Common myeloid progenitor, CD34-positive (primary cell): ENCODE measurements at regions not wholly inside any gene's neighbourhood (a gene's known extent, or its start where the extent isn't known, plus 50 kb on each side); places are given as distances from the start of the nearest gene placed in this dataset.

Source experiments
- CTCF ChIA-PET: fragments of 350-600 bp; sonication (Branson Sonifier 250); formaldehyde crosslinking; loops from one replicate; lab custom pipeline; 2021; ENCODE audit warnings: antibody characterized with exemption; lab: Charles Lee
- POLR2A ChIA-PET: fragments of 350-600 bp; sonication (Branson Sonifier 250); formaldehyde crosslinking; loops from one replicate; lab custom pipeline; 2021; ENCODE audit warnings: antibody characterized with exemption; lab: Charles Lee
- DNase-seq, 3 donors: peaks; one replicate each; pipeline versions ENCODE4 v3.0.0 to v3.0.0-alpha.2; 2013
- H3K27ac ChIP-seq, 2 experiments: 1 replicate in 1 of 2; 2 replicates in 1 of 2; pipeline ENCODE4 v1.7.0; 2013; ENCODE audit warnings: inconsistent platforms in 2 of 2, low read length in 2 of 2, mild to moderate bottlenecking in 2 of 2, low read depth in 1 of 2, moderate library complexity in 1 of 2; ENCODE audit not compliant: severe bottlenecking in 2 of 2, insufficient read depth in 1 of 2, poor library complexity in 1 of 2
- H3K27me3 ChIP-seq, 5 experiments: replicated peaks in 2 of 5; 1 replicate in 3 of 5; 2 replicates in 2 of 5; pipeline versions ENCODE4 v1.6.1 to v1.7.0; 2013; ENCODE audit warnings: low read length in 4 of 5, mild to moderate bottlenecking in 2 of 5, moderate library complexity in 2 of 5, inconsistent platforms in 1 of 5; ENCODE audit not compliant: insufficient read depth in 5 of 5, control insufficient read depth in 4 of 5
- H3K36me3 ChIP-seq, 4 experiments: 1 replicate in 2 of 4; 2 replicates in 2 of 4; pipeline versions ENCODE4 v1.6.1 to v1.7.0; 2013; ENCODE audit warnings: low read length in 3 of 4, control low read depth in 1 of 4, mild to moderate bottlenecking in 1 of 4; ENCODE audit not compliant: control insufficient read depth in 4 of 4, insufficient read depth in 4 of 4
- H3K4me1 ChIP-seq, 4 experiments: 1 replicate in 3 of 4; 2 replicates in 1 of 4; pipeline versions ENCODE4 v1.6.1 to v1.7.1; 2013; ENCODE audit warnings: low read length in 3 of 4, mild to moderate bottlenecking in 3 of 4, control low read depth in 1 of 4, inconsistent platforms in 1 of 4, moderate library complexity in 1 of 4; ENCODE audit not compliant: control insufficient read depth in 4 of 4, insufficient read depth in 4 of 4; ENCODE audit errors: control extremely low read depth in 1 of 4
- H3K4me3 ChIP-seq, 7 experiments: 1 replicate in 4 of 7; 2 replicates in 3 of 7; pipeline versions ENCODE4 v1.5.1 to v1.7.0; 2013; ENCODE audit warnings: mild to moderate bottlenecking in 7 of 7, low read length in 6 of 7, moderate library complexity in 6 of 7, inconsistent platforms in 2 of 7, low read depth in 2 of 7, control low read depth in 1 of 7; ENCODE audit not compliant: insufficient read depth in 4 of 7, control insufficient read depth in 1 of 7; ENCODE audit errors: extremely low read depth in 1 of 7
- H3K9me3 ChIP-seq, 5 experiments: 1 replicate in 4 of 5; 2 replicates in 1 of 5; pipeline versions ENCODE4 v1.6.1 to v1.7.1; 2013; ENCODE audit warnings: low read length in 4 of 5, mild to moderate bottlenecking in 2 of 5, inconsistent platforms in 1 of 5, low read depth in 1 of 5, moderate library complexity in 1 of 5; ENCODE audit not compliant: control insufficient read depth in 4 of 5, insufficient read depth in 2 of 5; ENCODE audit errors: control extremely low read depth in 1 of 5
- WGBS: methylation state at CpG from one replicate; pipeline ENCODE4 v1.1.5; 2013; ENCODE audit not compliant: insufficient coverage; 5-methylcytosine and 5-hydroxymethylcytosine counted together

- Histone ChIP-seq H3K27me3 (no peaks in the 10 kb centered on the region), H3K36me3 (no peaks in the 10 kb centered on the region), H3K9me3 (no peaks in the 10 kb centered on the region), H3K4me3 (no peak overlapping the region), H3K4me1 (peaks cover 0 to 7% (median 0%) of the 10 kb centered on the region in 4 experiments), H3K27ac (no peak overlapping the region)
- CTCF ChIA-PET = no interaction called here
- POLR2A ChIA-PET = no interaction called here
- WGBS = no CpG with 5 or more reads among the region's 2 CpGs
- no peak for DNase-seq
These were observed 271.7 kb upstream of the ZC3H12C start for GRCh38 chr11:109821511-109821910.

- Histone ChIP-seq H3K4me1 (peaks cover 0 to 7% (median 0%) of the 10 kb centered on the region in 4 experiments), H3K27ac (no peak overlapping the region), H3K9me3 (no peaks in the 10 kb centered on the region), H3K27me3 (no peaks in the 10 kb centered on the region), H3K4me3 (no peak overlapping the region), H3K36me3 (no peaks in the 10 kb centered on the region)
- WGBS = 98% methylated on average over 4 of the region's 6 CpGs
- DNase-seq = no peak
- CTCF ChIA-PET = no interaction called here
- POLR2A ChIA-PET = no interaction called here
These were observed 270.6 kb upstream of the ZC3H12C start for GRCh38 chr11:109822436-109823102.

GRCh38 chr11:109828387-109828786 lies 264.8 kb upstream of the ZC3H12C start:
- no peak for DNase-seq
- ChIA-PET POLR2A (no interaction called here), CTCF (no interaction called here)
- Histone ChIP-seq H3K27me3 (no peaks in the 10 kb centered on the region), H3K36me3 (no peaks in the 10 kb centered on the region), H3K4me1 (no peaks in the 10 kb centered on the region), H3K4me3 (no peak overlapping the region), H3K9me3 (no peaks in the 10 kb centered on the region), H3K27ac (no peak overlapping the region)
- WGBS = no CpG with 5 or more reads among the region's 1 CpG

GRCh38 chr11:109838026-109838425 lies 255.2 kb upstream of the ZC3H12C start:
- Histone ChIP-seq H3K4me3 (no peak overlapping the region), H3K9me3 (no peaks in the 10 kb centered on the region), H3K27ac (no peak overlapping the region), H3K27me3 (no peaks in the 10 kb centered on the region), H3K4me1 (no peaks in the 10 kb centered on the region), H3K36me3 (no peaks in the 10 kb centered on the region)
- ChIA-PET CTCF (interaction anchor here (1.6 kb wide), 1 partner anchor 101 kb away, joined by 5 read pairs; no protein-coding TSS in a partner anchor), POLR2A (no interaction called here)
- 100% methylated on average over 3 of the region's 4 CpGs for WGBS
- DNase-seq = no peak

- POLR2A ChIA-PET = no interaction called here
- 100% methylated on average over 1 of the region's 1 CpG for WGBS
These were observed 247.8 kb upstream of the ZC3H12C start for GRCh38 chr11:109845437-109845836.

GRCh38 chr11:109847621-109848020 lies 245.6 kb upstream of the ZC3H12C start:
- Histone ChIP-seq H3K4me1 (no peaks in the 10 kb centered on the region), H3K9me3 (no peaks in the 10 kb centered on the region), H3K4me3 (no peak overlapping the region), H3K27me3 (no peaks in the 10 kb centered on the region), H3K27ac (no peak overlapping the region), H3K36me3 (no peaks in the 10 kb centered on the region)
- ChIA-PET POLR2A (no interaction called here), CTCF (interaction anchor here (1.0 to 2.4 kb wide), 2 partner anchors 9 to 92 kb away, joined by 3 to 8 read pairs; no protein-coding TSS in a partner anchor)
- DNase-seq = no peak
- 100% methylated on average over 1 of the region's 1 CpG for WGBS

More at GRCh38 chr11:109845437-109845836, 247.8 kb upstream of the ZC3H12C start:
- H3K36me3 ChIP-seq = no peaks in the 10 kb centered on the region
- H3K27me3 ChIP-seq = no peaks in the 10 kb centered on the region
- no peak overlapping the region for H3K4me3 ChIP-seq
- DNase-seq = no peak
- CTCF ChIA-PET = no interaction called here
- no peak overlapping the region for H3K27ac ChIP-seq
- H3K9me3 ChIP-seq = no peaks in the 10 kb centered on the region
- no peaks in the 10 kb centered on the region for H3K4me1 ChIP-seq

GRCh38 chr11:109849051-109849450 lies 244.1 kb upstream of the ZC3H12C start:
- WGBS = 94% methylated on average over 2 of the region's 3 CpGs
- CTCF ChIA-PET = interaction anchor here (0.6 to 2.4 kb wide), 3 partner anchors 90 to 1079 kb away, joined by 3 to 8 read pairs (median 3); no protein-coding TSS in a partner anchor
- DNase-seq = no peak

More at GRCh38 chr11:109849051-109849450, 244.1 kb upstream of the ZC3H12C start:
- Histone ChIP-seq H3K27ac (no peak overlapping the region), H3K4me1 (no peaks in the 10 kb centered on the region), H3K27me3 (no peaks in the 10 kb centered on the region), H3K36me3 (no peaks in the 10 kb centered on the region), H3K4me3 (no peak overlapping the region), H3K9me3 (no peaks in the 10 kb centered on the region)
- POLR2A ChIA-PET = no interaction called here
